GM18502 (cell line): ENCODE measurements at regions not wholly inside any gene's neighbourhood (a gene's known extent, or its start where the extent isn't known, plus 50 kb on each side); places are given as distances from the start of the nearest gene placed in this dataset.

Source experiments
- ATAC-seq: cut with Tn5 transposase; IDR thresholded peaks from one replicate; pipeline ENCODE4 v1.9.1; 2021; ENCODE audit warnings: mild to moderate bottlenecking; ENCODE audit not compliant: unreplicated experiment, poor library complexity

- no peak for ATAC-seq
Observed at GRCh38 chr2:136208682-136209420, 90.9 kb upstream of the CXCR4 start.

- peak; percentile 1 for ATAC-seq
Observed at GRCh38 chr2:136207665-136208064, 89.7 kb upstream of the CXCR4 start.

GRCh38 chr2:136207030-136207623, 89.2 kb upstream of the CXCR4 start:
- peak; percentile 59 for ATAC-seq

GRCh38 chr2:136206613-136207012, 88.7 kb upstream of the CXCR4 start:
- peak; percentile 93 for ATAC-seq

GRCh38 chr2:136205615-136206014, 87.7 kb upstream of the CXCR4 start:
- ATAC-seq = no peak

- ATAC-seq = no peak
Observed at GRCh38 chr2:136204971-136205370, 87.0 kb upstream of the CXCR4 start.

- ATAC-seq = no peak
Observed at GRCh38 chr2:136195226-136195625, 77.3 kb upstream of the CXCR4 start.

GRCh38 chr2:136191041-136191440, 73.1 kb upstream of the CXCR4 start:
- no peak for ATAC-seq

- ATAC-seq = no peak
Observed at GRCh38 chr2:136189221-136189782, 71.4 kb upstream of the CXCR4 start.

- ATAC-seq = no peak
Observed at GRCh38 chr2:136188086-136188485, 70.1 kb upstream of the CXCR4 start.

- ATAC-seq = no peak
Observed at GRCh38 chr2:136185981-136186776, 68.2 kb upstream of the CXCR4 start.

- ATAC-seq = no peak
Observed at GRCh38 chr2:136183097-136183496, 65.1 kb upstream of the CXCR4 start.

- ATAC-seq = no peak
Observed at GRCh38 chr2:136182315-136182714, 64.4 kb upstream of the CXCR4 start.

GRCh38 chr2:136179602-136179975, 61.6 kb upstream of the CXCR4 start:
- ATAC-seq = no peak

GRCh38 chr2:136178941-136179601, 61.1 kb upstream of the CXCR4 start:
- ATAC-seq = no peak

GRCh38 chr2:136175868-136176267, 57.9 kb upstream of the CXCR4 start:
- ATAC-seq = no peak

- no peak for ATAC-seq
Observed at GRCh38 chr2:136175466-136175865, 57.5 kb upstream of the CXCR4 start.

GRCh38 chr2:136173126-136173525, 55.2 kb upstream of the CXCR4 start:
- ATAC-seq = no peak

- ATAC-seq = no peak
Observed at GRCh38 chr2:136171223-136171622, 53.3 kb upstream of the CXCR4 start.

- ATAC-seq = no peak
Observed at GRCh38 chr2:136168720-136169119, 50.8 kb upstream of the CXCR4 start.
